GM21529 (cell line): ENCODE measurements at regions not wholly inside any gene's neighbourhood (a gene's known extent, or its start where the extent isn't known, plus 50 kb on each side); places are given as distances from the start of the nearest gene placed in this dataset.
"Not testable (repeated sequence)": the region's sequence is repeated elsewhere in the genome, so short reads cannot be mapped to it uniquely, and the experiment has no call there.

Experiments
- ATAC-seq: cut with Tn5 transposase; IDR thresholded peaks from one replicate; pipeline ENCODE4 v1.9.1; 2021; ENCODE audit not compliant: unreplicated experiment

DNA sequence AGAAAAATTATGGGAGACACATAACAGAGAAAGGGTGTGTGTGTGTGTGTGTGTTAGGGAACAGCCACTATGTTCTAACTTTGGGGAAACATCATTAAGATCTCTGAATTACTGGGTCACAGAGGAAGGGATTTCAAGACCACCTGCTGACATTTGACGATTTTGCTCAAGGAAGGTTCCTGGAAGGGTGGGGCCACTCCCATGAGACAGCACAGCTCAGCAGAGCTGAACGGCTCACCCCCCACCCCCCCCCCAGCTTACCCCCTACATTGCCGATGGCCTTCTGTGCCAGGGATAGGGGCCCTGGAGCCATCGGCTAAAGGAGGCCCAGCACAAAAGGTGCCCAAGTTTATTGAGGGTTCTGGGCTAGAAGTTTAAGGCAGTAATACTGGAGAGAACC is 122.4 kb downstream of the NPIPB11 start:
- ATAC-seq, result not testable (repeated sequence)

DNA sequence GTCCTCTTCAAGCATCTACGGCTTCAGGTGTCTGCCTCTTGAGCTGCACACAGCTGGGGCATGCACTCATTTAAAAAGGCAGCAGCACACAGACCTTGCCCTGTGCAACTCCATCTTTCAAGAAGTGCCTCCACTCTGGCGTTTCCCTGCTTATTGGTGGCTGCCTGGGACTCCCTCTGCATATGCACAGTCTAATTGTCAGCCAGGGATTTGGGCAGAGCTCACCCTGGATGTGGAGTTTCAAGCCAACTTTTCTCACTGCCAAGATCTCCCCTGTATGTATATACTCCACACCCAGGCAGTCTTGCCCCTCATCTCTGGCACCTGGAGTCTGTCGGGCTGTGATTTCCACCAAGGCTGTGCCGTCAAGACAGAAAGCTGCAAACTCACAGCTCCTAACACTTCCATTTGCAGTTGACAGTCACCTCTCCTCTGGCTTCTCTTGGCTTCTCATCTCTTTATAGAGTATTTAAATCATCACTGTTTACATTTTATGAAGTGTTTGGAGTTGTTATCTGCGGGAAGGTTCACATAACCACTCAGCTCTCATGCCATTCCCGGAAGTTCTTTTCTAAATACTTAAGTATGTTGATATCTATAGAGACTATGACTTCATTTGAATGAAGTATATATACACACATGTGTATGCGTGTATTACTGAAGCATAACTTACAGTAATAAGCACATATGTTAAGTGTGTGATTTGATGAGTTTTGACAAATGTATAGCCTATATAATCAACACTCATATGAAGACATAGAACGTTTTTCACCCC is 128.2 kb downstream of the NPIPB11 start:
- not testable (repeated sequence) for ATAC-seq

GRCh38 chr16:29276446-29276845 is 130.1 kb downstream of the NPIPB11 start:
- not testable (repeated sequence) for ATAC-seq

- not testable (repeated sequence) for ATAC-seq
Measured at GRCh38 chr16:29274055-29275035, 132.2 kb downstream of the NPIPB11 start.

GRCh38 chr16:29273298-29274054 is 133.0 kb downstream of the NPIPB11 start:
- not testable (repeated sequence) for ATAC-seq

DNA sequence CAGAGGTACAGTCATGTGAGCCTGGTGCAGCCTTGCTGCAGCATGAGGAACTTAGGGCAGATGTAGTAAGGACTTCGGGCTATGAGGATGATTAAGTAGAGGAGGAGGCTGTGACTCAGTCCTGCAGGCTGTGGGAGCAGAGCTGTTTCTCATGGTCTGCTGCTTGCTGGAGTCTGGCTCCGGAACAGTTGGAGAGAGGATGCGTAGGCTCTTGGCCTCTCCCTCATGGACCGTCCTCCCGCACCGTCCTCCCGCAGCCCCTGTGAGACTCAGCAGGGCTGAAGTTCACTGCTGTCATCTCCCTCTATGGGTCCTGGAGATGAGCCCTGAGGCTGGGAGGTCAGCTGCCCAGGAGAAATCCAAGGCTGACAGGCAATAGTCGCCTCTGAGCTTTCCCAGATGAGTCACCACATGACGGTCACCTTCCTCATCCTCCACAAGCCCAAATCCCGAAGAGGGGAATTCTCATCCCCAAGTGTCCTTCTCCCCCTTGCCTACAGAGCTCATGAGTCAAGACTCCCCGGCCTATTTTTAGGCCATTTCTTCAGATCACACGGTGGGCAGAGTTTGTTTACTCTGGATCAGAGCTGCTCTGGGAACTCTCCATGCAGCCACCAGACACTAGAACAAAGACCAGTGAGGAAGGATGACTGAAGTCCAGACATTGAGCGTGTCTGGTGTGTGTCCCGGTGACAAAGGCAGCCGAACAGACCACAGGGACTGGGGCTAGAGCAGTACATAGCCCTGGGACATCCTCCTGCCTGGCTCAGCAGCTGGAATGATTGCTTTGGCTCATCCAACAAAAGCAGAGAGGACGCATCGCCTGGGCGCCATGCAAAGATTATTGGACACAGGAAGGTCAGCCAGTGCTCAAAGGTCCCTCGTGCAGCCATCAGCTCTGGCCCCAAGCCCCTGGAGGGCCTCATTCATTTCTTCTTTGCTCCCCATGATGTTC is 134.5 kb downstream of the NPIPB11 start:
- not testable (repeated sequence) for ATAC-seq

DNA sequence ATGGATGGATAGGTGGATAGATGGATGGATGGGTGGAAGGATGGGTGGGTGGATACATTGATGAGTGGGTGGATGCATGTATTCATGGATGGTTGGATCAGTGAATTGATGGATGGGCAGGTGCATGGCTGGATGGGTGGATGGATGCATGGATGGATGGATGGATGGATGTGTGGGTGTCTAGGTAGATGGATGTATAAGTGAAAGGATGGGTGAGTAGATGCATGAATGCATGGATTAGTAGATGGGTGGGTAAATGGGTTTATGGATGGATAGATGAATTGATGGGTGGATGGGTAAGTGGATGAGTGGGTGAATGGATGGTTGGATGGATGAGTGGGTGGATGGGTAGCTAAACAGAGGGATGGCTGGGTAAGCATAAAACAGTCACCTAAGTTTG is 135.6 kb downstream of the NPIPB11 start:
- ATAC-seq, result not testable (repeated sequence)

DNA sequence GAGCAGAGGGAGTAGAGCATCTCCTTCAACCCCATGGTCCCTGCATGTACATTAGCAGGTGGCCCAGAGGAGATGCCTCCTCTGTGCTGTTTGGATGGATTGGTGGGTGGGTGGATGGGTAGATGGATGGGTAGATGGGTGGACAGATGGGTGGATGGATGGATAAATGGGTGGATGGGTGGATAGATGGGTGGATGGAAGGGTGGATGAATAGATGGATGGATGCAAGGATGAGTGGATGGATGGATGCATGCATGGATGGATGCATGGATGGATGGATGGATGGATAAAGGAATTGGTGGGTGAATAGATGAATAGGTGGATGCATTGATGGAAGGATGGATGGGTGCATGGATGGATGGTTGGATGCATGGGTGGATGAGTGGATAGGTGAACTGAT is 136.5 kb downstream of the NPIPB11 start:
- ATAC-seq, result not testable (repeated sequence)

DNA sequence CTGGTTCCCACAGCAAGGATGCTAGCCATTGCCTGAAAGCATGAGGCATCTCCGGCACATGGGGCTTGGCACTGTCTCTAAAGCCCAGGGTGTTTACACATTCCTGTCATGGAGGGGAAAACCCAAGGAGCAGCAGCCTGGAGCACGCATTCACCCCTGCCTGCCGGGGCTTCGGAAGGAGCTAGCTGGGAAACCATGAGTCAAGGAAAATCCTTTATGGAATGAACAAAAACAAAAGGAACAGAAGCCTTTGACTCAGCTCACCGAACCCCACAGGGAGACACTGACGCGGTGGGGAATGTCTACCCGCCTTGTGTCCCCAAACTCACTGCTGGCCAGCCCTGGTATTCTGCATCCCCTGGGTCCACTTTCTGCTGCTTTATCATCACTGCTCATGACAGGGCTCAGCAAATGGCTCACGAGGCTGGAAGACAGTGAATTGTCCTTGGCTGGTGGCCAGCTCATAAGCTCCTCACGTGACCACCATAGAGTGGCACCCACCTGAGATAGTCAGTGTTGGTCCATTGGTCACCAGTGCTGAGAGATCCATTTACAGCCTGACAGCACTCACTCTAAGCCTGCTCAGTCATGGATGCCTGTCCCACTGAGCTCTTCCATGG is 137.2 kb downstream of the NPIPB11 start:
- ATAC-seq, result not testable (repeated sequence)

- not testable (repeated sequence) for ATAC-seq
Measured at GRCh38 chr16:29268785-29269191, 137.7 kb downstream of the NPIPB11 start.

DNA sequence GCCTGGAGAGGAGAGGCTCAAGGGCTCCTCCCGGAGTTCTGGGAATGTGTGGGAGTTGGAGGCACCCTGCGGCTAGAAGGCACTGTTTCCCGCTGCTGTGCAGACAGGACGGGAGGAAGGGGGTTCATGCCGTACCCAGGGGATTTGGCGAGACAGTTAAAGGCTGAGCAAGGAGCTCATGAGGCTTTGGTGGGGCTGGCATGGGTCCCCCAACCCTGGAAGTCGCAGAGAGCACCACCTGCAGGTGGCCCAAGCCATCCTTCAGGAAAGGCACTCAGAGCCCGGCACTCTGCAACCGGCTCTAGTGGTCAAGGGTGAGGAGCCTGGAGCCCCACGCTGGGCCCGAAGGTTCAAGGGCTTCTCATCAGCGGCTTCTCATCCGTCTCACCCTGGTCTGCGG is 138.2 kb downstream of the NPIPB11 start:
- ATAC-seq, result not testable (repeated sequence)

GRCh38 chr16:29267891-29268290 is 138.6 kb downstream of the NPIPB11 start:
- not testable (repeated sequence) for ATAC-seq

DNA sequence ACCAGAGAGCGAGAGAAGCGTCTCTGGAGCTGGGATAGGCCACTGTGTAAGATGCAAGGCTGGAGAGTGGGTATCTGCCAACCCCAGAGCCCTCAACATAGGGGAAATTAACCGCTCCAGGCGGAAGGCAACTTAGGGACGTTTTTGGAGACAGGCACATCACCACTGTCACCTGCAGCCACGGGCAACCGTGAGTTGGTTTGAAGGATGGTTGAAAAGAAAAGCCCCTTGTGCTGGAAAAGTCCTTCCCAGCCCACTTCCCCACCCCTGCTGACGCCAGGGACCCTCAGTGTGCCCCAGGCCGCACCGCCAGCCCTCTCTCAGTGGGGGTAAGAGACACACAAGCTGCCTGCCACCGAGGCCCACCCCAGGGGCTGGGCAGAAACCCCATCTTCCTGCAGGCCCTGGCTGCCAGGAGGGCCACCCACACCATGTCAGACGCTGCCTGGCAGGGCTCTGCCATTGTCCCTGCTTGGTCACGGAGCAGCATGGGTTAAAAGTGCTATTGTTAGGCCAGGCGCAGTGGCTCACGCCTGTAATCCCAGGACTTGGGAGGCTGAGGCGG is 139.4 kb downstream of the NPIPB11 start:
- not testable (repeated sequence) for ATAC-seq

- ATAC-seq, result not testable (repeated sequence)
Measured at GRCh38 chr16:29266612-29267011, 139.9 kb downstream of the NPIPB11 start.

DNA sequence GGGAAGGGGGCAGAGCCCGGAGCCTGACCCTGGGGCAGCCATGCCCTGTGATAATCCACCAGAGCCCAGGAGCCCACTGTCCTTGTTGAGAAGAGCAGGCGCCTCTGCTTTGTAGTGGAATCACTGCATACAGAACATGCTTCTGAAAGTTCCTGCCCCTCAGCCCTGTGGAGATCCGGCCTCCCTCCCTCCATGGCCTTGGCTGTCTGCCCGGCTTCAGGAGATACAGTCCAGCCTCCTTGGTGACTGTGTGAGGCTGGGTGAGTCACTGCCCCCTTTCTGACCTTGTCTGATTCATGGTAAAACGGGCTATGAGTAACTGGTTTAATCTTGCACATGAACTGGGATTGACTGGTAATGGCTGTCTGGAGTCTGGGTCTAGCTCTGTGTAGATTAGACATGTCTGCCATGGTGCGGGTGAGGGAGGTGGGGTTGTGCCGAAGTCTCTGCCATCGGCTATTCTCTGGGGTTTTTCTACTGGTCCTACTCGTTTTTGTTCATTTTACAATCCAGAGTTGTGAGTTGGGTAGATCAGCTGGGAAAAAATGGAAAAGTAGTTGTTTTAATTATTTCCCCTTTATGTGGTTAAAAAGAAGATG is 141.2 kb downstream of the NPIPB11 start:
- not testable (repeated sequence) for ATAC-seq

DNA sequence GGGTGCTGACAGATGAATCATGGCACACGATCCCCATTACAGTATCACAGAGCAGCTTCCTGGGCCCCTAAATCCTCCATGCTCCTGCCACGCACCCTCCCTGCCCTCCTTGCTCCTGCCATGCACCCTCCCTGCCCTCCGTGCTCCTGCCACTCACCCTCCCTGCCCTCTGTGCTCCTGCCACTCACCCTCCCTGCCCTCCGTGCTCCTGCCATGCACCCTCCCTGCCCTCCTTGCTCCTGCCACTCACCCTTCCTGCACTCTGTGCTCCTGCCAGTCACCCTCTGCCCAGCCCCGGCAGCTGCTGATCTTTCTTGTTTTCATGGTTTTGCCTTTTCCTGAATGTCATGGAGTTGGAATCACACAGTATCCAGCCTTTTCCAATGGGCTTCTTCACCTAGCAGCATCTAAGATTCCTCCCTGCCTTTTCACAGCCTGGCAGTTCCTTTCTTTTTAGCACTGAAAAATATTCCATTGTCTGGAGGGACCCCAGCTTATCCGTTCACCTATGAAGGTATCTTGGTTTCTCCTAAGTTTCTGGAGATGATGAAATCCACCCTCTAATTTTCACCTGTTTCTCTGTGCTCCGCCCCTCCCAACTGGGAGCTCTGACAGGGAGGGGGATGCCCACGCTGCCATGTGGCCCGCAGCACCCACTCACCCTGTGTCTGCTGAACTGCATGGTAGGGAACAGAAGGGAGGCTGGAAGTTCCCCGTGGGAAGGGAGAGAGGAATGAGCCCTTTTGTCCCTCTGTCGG is 142.3 kb downstream of the NPIPB11 start:
- not testable (repeated sequence) for ATAC-seq

DNA sequence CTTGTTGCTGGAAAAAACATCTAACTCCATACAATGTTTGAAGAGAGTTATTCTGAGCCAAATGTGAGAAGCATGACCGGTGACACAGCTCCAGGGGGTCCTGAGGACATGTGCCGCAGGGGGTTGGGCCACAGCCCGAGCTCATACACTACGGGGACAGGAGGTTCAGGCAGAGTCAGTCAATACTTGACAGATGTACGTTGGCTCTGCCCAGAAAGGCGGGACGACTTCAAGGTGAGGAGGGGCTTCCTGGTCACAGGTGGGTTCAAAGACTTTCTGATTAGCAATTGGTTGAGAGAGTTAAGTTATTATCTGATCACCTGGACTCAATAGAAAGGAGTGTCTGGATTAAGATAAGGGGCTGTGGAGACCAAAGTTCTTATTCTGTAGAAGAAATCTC is 143.8 kb downstream of the NPIPB11 start:
- ATAC-seq, result not testable (repeated sequence)
